G401.6 (cell line): ENCODE measurements at regions not wholly inside any gene's neighbourhood (a gene's known extent, or its start where the extent isn't known, plus 50 kb on each side); places are given as distances from the start of the nearest gene placed in this dataset.

ENCODE experiments used
- FAIRE-seq: peaks from 2 replicates; lab custom pipeline; 2012; peaks lifted over from hg19 to GRCh38; lab: Jason Lieb, UNC

DNA sequence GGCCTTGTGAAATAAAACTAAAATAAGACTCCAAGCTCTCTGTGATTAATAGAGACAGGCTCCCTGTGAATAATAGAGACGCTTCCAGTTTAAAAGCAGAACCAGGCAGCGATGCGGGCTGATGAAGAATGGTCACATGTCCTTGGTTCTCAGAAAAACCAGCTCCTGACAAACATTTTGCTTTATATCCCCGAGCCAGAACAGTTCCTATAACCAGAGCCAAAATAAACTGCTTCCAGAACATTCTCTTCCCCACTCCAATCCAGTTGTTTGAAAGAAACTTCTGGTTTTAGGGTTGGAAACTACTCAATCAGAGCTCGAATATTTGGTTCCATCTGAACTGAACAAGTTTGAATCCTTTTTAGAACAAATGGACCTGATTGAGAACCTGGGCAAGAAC is 213.7 kb downstream of the TSN start:
- FAIRE-seq, result no peak

DNA sequence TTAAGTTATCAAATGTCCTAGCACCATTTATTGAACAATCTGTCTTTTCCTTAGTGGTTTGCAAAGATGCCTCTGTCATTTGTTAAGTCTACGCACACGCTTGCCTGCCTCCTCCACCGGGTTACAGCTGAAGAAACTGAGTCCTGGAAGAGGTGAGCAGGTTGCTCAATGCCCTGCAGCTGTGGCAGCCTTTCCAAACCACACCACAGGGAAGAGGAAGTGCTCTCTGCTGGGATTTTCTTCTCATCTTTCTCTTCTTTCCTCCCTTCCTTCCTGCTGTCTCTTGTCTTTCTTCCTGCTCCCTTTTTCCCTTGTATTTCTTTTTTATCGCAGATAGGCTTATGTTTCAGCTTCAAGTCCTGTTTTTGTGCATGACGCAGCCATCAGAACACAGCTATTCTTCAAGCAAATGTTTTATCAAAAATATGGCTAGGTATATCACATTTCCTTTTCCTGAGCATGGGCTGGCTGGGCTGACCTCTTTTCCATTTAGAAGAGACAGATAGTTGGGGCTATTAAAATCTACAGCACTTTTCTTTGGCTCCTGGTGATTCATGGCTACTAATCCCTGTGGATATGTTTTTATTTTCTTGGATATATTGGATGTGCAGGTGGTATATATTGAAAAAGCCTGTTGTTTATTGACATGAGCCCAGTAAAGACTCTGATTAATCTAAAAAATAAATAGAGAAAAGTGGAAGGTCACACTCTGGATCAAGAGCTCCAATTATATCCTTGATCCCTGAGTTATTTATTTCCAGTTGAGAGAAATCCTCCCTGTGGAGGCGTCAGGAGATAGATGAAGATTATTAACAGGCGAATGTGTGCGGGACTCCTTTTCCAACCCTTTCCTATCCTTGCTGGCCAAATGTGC is 214.6 kb downstream of the TSN start:
- no peak for FAIRE-seq

GRCh38 chr2:121972203-121972602 is 216.8 kb downstream of the TSN start:
- FAIRE-seq, result no peak

GRCh38 chr2:121974897-121975661 is 219.6 kb downstream of the TSN start:
- peak; percentile 39 for FAIRE-seq

- no peak for FAIRE-seq
These were observed 221.5 kb downstream of the TSN start for GRCh38 chr2:121976926-121977325.

DNA sequence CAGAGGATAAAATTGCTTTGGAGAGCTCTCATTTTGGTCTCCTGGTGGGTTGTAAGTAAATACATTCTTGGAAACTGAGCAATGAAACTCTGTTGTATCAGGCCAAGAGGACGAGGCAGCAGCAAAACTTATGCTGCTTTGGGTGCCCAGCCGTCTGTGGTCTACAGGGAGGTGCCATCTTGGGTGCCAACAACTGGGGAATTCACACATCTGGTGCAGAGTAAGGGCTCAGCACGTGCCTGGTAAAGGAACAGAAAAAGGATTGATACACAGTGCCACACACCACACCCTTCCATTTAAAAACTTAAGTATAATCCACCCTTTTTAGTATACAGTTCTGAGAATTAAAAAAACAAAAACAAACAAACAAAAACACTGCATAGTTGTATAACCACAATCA is 221.9 kb downstream of the TSN start:
- no peak for FAIRE-seq

DNA sequence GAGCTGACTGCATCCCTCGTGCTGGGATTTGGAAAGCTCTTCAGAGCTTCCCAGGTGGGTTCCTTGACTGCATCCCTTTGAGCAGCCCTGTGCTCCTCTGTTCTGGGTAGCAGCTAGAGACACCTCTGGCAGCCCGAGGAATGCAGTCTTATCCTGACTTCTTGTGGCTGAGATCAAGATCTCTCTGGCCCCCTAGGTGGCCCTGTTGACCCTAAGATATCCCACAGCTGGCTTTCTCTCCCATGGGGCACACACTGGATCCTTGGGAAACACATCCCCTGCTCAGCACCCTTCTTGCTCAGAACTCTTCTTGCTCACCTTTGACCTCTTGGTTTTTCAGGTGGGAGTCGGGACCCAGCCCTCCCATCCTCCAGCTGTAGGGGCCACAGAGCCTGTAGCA is 237.2 kb downstream of the TSN start:
- FAIRE-seq, result no peak

DNA sequence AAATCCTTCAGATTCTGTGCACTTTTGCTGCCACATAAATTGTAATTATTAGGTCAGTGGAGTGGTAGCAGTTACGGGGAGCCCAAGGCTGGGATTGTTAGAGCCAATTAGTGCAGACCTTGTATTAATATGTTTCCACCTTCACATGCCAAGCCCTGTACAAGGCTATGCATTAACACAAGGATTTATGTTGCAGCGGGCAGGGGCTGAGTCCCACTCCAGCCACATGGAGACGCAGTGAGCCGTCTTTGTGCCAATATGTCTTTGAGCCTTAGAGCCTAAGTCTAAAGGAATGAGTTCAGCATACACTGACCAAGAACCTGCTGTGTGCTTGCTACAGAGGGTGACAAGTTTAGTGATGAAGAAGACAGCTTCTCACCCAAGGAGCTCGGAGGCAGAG is 238.2 kb downstream of the TSN start:
- no peak for FAIRE-seq

GRCh38 chr2:121994238-121995206 is 239.1 kb downstream of the TSN start:
- no peak for FAIRE-seq

DNA sequence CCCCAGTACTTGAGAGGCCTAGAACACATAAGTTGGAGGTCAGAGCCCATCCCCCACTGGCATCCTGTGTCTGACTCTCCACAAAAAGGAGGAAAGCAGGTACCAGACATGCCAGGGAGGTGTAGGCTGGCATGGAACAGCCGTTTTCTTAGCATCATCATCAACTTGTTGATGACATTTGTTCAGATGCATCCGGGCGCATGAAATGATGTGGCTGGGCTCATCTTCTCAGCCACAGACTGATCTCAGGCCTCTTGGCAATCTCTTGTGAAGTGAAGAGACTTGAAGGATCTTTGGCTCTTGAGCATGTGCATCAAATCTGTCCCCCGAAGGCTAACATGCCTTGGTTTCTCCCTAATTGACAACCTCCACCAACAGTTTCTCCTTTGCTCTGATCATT is 243.3 kb downstream of the TSN start:
- no peak for FAIRE-seq

GRCh38 chr2:121999264-121999663 is 243.8 kb downstream of the TSN start:
- no peak for FAIRE-seq

DNA sequence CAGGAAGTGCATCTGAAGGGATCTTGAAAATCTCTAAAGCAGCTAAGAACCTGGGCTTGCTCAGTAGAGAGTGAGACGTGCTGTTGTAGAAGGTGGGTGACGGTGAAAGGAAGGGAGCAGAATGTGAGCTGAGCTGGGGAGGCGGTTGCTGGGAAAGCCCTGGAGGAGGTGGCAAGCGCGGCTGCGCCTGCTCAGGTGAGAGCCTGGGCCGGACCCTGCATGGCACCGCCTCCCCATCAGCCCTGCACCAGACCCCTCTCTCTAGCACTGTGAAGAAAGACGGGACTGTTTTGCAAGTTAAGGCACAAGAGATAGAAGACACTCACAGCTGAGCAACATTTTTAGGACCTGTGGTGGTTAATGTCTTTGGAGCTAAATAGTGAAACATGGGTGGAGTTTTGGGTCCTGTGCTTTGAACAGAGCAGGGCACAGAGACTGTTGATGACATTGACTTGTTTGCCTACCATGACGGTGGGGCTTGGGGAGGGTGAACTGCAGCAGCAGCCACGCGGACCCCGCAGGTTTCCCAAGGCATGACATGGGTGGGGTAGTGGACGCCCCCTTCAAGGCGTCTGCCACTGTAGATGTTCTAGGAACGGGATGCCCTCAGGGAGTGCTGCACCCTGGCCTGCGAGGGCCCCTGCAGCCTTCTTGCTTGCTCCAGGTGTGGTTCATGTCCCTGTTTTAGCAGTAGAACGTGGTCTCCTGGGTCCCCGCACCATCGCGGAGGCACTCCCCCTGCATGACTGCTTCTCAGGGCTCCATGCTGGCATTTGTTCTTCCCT is 245.3 kb downstream of the TSN start:
- FAIRE-seq, result no peak

- no peak for FAIRE-seq
These were observed 246.0 kb downstream of the TSN start for GRCh38 chr2:122001441-122001874.

DNA sequence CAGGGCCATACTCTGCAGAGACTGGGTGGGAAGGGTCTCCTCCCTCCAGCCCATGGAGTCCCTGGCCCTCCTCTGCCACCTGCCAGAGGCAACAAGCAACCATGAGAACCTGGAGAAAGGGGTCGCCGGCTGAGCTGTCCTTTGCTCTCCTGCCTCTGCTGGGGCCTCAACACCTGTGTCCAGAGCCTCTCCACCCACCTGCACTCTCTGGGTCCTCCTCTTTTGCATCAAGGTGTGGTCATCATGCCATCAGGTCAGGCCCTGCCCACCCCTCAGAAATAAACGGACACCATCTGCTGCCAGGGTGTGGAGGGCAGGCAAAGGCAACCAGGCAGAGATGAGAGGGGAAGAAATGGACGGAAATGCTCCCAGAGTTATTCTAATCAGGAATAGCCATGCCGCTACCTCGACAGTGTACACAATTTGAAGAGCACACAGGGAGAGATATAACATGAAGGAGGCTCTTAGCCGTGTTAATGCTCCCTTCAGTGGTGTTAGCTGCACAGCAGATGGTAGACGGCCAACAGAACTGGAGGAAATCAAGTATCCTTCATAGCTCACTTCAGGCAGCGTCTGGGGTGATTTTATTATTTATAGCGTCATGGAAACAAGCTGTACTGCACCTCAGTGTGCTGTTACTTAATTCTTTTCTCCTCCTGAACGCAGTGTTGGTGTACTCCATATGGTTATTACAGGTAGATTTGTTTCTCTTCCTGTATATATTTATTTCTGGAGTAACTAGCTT is 247.9 kb downstream of the TSN start:
- FAIRE-seq, result no peak

- FAIRE-seq, result no peak
These were observed 251.7 kb downstream of the TSN start for GRCh38 chr2:122007126-122007525.

DNA sequence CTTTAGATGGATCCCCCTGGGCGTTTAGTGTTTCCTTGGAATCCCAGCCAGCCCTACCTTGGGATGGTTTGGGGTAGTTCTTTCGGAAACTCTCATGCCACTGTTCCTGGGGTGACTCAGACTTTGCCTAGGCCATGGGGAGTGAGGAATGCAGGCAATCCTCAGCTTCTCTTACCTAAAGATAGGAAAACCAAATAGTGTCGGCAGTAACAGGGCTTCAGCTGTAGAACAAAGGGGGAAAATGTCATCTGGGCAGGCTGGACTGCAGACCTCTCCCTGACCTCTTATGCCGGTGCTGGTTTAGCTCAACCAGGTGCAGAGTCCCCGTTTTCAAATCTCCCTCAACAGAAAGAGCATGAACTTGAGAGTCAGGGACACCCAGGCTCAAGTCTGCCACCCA is 252.1 kb downstream of the TSN start:
- FAIRE-seq, result no peak

DNA sequence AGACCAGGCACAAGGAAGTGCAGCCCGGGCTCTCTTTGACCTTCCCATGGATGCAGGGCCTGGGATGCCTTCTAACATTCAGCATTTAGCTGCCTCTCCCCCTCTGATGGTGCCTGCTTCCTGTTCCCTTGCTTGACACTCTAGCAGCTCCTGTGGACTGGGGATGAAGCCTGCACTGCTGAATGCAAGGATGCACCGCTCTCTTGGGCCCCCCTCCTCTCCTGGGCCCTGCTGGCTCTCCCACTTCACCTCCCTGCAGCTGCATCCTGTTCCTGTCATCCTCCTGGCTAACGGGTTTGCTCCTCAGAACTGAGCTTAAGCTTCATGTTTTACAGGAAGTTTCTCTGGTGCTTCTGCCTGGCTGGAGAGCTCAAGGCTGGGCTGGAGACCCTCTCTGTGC is 254.1 kb downstream of the TSN start:
- no peak for FAIRE-seq

DNA sequence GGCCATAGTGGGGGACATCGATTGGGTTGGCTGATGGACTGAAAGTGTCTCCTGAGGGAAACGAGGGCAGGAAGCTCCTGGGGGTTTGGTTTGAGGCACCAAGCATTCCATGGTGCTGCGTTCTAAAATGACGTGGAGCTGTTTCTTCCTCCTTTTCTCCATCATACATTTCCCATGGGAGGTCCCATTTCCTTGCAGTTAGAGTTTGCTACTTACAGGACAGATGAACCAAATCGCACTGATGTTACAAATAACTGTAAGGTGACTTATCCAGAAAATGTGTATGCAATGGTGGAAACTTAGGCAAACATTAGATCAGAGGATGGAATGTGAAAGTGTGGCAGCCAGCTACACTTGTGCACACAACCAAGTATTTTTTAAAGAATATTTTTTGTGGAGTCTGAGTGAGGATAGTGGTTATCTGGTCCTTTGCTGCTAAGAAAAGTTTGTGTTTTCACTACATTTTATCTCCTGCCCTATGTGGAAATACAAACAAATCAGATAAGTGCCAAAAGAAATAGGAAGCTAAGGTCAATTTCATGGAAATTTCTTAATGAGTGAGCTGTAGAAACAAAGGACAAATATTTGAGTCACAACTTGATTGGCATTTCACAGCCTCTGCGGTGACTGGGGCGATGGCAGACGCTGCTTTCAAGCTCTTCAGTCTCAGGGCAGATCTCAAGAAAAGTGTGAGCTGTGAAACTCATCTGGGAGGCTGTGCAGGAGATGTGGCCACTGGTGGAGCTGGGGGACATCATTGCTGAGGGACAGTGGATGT is 256.2 kb downstream of the TSN start:
- no peak for FAIRE-seq

DNA sequence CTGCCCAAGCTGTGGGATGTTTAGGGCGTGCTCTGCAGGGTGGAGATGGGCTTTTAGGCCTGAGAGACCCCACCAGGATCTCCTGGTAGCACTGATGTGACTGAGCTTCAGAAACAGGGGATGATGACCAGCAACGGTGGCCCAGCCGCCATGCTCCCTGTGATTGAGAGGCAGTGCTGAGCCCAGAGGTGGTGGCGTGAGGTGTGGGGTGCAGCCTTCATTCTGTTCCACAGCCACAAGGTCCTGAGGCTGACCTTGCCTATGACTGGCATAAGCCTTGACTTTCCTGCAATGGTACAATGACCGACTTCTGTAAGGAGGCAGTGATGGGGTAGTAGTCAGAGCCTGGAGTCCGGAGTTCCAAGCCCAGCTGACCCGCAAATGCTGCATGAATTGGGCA is 263.3 kb downstream of the TSN start:
- no peak for FAIRE-seq

DNA sequence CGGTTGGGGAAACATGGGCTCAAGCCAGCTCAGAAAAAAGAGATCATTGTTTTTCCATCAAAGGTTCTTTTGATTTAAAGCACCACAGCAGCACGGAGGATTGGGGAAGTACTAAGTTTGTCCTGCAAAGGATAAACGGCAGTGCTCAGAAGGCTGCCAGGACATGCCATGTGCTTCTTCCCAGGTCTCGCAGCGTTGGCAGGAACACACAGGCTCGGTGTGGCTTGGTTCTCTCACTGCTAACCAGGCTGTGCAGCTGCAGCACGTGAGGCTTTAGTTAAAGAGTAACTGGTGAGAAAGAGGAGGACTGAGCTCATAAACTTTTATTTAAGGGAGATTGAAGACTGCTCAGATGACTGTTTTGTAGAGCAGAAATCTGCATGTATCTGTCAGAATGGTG is 264.3 kb downstream of the TSN start:
- no peak for FAIRE-seq
